SJCRH30 (cell line): ENCODE measurements at regions not wholly inside any gene's neighbourhood (a gene's known extent, or its start where the extent isn't known, plus 50 kb on each side); places are given as distances from the start of the nearest gene placed in this dataset.
"Not testable (repeated sequence)": the region's sequence is repeated elsewhere in the genome, so short reads cannot be mapped to it uniquely, and the experiment has no call there.

ENCODE experiments used
- DNase-seq, 2 experiments: peaks; one replicate each; pipeline ENCODE4 v3.0.0-alpha.2; 2015 to 2020
- H3K27ac ChIP-seq: fragments of 250-450 bp; sonication (Bioruptor Pico); 2 replicates; pipeline ENCODE4 v1.5.1; 2020; ENCODE audit warnings: mild to moderate bottlenecking, moderate library complexity
- H3K27me3 ChIP-seq: fragments of 250-450 bp; sonication (Bioruptor Pico); 2 replicates; pipeline ENCODE4 v1.5.1; 2020; ENCODE audit warnings: mild to moderate bottlenecking, moderate library complexity
- H3K36me3 ChIP-seq: fragments of 250-450 bp; sonication (Bioruptor Pico); 2 replicates; pipeline ENCODE4 v1.5.1; 2020; ENCODE audit warnings: mild to moderate bottlenecking, moderate library complexity
- H3K4me1 ChIP-seq: fragments of 250-450 bp; sonication (Bioruptor Pico); 2 replicates; pipeline ENCODE4 v1.5.1; 2020; ENCODE audit warnings: mild to moderate bottlenecking, moderate library complexity
- H3K4me3 ChIP-seq: fragments of 250-450 bp; sonication (Bioruptor Pico); 2 replicates; pipeline ENCODE4 v1.5.1; 2020; ENCODE audit warnings: mild to moderate bottlenecking, moderate library complexity
- H3K9me3 ChIP-seq: fragments of 250-450 bp; sonication (Bioruptor Pico); replicated peaks from 2 replicates; pipeline ENCODE4 v1.5.1; 2020; ENCODE audit warnings: mild to moderate bottlenecking, moderate library complexity

DNA sequence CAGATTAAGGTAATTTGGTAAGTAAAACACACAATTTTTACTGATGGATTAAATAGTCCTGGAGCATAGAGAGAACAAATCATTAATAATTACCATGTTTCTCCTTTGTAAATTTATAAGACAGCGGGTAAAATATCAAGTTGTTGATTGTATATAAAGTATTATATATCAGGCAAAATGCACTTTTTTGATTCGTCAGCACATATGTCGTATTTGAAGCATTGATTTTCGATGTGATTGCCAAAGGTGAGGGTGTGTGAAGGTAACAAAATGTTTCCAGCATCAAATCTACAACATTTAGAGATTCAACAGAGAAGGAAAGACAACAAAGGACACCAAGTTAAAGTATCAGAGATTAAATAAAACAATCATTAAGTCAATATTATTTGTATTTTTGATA lies 1437.8 kb upstream of the ADGRL3 start:
- H3K36me3 ChIP-seq = no peaks in the 10 kb centered on the region
- no peak overlapping the region for H3K4me3 ChIP-seq
- no peaks in the 10 kb centered on the region for H3K27me3 ChIP-seq
- no peak overlapping the region for H3K27ac ChIP-seq
- no peaks in the 10 kb centered on the region for H3K4me1 ChIP-seq
- no peaks in the 10 kb centered on the region; the same call in 1 of the 2 replicates for H3K9me3 ChIP-seq
- DNase-seq = no peak

DNA sequence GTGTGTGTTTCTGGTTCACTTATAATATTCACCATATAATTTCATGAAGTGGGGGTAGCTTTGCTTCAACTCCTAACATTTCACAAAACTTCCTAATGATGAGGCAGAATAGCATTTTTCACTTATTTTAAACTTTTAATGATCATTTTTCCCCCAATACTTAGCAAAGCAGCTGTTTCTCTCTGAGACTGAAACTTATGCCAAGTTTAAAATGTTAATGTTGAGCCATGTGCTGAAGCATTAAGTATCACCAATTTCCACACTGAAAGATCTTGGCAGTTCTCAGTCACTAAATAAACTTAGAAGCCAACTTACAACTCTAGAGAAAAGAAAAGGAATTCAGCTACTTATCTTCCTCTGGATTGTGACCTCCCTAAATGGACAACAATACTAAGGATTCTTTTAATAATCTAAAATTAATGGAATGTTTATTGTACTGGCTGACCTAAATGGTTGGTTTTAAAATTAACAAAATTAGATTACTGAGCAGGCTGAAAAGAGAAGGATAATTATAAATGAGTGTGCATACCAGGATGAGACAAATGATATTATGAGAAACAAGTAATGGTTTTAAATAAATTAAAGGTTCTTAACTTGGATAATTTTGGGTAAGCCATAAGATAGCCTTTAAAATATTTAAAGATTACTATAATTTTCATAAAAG lies 1429.4 kb upstream of the ADGRL3 start:
- no peak overlapping the region for H3K27ac ChIP-seq
- peaks cover 4% of the 10 kb centered on the region; the same call in 1 of the 2 replicates for H3K4me1 ChIP-seq
- no peaks in the 10 kb centered on the region for H3K9me3 ChIP-seq
- H3K36me3 ChIP-seq = no peaks in the 10 kb centered on the region
- no peak for DNase-seq
- H3K27me3 ChIP-seq = no peaks in the 10 kb centered on the region
- H3K4me3 ChIP-seq = no peak overlapping the region

DNA sequence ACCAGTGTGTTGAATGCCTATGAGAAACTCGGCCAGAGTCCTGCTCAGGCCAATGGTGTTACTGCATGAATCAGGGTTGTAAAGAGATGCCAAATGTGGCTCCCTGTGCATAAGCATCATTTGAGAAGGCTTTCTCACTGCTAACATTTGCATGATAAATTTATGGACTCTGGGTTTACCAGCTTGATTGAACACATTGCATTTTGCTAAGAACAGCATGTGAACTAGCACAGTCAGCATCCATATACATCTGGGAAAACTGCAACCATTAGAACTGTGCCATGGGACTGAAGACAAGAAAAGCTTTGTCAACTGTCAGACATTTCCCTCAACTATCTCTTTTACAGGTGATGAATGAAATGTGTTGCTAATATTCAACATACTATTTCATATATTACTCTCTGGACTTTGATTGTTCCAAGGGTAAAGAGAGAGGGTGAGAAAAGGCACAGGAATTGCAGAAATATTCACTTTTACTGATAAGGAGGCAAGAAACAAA lies 1427.4 kb upstream of the ADGRL3 start:
- Histone ChIP-seq H3K27ac (no peak overlapping the region), H3K36me3 (no peaks in the 10 kb centered on the region), H3K4me1 (peaks cover 4% of the 10 kb centered on the region; the same call in 1 of the 2 replicates), H3K4me3 (no peak overlapping the region), H3K27me3 (no peaks in the 10 kb centered on the region), H3K9me3 (no peaks in the 10 kb centered on the region)
- no peak for DNase-seq

DNA sequence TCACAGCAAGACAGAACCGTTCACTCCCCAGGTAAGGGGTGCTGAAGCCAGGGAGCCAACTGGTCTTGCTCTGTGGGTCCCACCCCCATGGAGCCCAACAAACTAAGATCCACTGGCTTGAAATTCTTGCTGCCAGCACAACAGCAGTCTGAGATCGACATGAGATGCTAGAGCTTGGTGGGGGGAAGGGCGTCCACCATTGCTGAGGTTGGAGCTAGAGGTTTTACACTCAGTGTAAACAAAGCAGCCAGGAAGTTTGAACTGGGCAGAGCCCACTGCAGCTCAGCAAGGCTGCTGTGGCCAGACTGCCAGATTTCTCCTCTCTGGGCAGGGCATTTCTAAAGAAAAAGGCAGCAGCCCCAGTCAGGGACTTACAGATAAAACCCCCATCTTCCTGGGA lies 1419.9 kb upstream of the ADGRL3 start:
- not testable (repeated sequence) for H3K27me3 ChIP-seq, H3K4me3 ChIP-seq, H3K36me3 ChIP-seq, DNase-seq, H3K27ac ChIP-seq, H3K4me1 ChIP-seq, H3K9me3 ChIP-seq

DNA sequence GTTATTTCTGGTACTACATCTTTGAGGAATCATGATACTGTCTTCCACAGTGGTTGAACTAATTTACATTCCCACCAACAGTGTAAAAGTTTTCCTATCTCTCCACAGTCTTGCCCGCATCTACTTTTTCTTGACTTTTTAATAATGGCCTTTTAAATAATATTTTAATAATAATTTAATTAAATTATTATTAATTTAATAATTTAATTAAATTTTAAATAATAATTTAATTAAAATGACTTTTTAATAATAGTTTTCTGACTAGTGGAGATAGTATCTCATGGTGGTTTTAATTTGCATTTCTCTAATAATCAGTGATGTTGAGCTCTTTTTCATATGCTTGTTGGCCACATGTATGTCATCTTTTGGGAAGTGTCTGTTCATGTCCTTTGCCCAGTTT lies 1395.0 kb upstream of the ADGRL3 start:
- no peak for DNase-seq

DNA sequence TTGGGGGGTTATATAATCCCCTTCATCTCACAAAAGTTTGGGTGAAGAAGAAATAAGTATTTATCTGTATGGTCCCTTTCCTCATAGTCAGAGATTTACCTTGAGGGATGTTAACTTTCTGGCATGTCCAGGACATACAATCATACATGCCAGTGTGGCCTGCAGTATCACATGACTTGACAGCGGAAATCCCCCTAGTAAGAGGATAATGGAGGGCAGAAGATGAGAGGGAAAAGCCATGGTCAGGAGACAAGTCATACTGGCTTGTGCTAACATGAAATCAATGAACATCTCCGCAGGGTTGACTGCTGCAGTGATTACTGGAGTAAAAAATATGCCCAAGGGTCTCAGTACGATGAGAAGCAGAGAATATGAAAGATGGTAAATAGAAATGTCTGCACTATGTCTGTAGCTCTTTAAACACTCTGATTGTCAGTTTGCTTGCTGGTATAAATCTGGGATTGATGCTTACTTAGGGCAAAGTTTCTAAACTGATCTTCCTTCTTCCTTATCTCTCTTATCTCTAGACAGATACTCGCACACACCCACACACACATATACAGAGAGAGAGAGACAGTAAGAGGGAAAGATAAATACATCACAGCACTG lies 1385.6 kb upstream of the ADGRL3 start:
- no peaks in the 10 kb centered on the region for H3K9me3 ChIP-seq
- no peak overlapping the region for H3K27ac ChIP-seq
- H3K4me3 ChIP-seq = no peak overlapping the region
- no peak for DNase-seq
- no peaks in the 10 kb centered on the region for H3K4me1 ChIP-seq
- H3K36me3 ChIP-seq = no peaks in the 10 kb centered on the region
- H3K27me3 ChIP-seq = no peaks in the 10 kb centered on the region

More for the DNA sequence above, 1395.0 kb upstream of the ADGRL3 start:
- H3K9me3 ChIP-seq = no peaks in the 10 kb centered on the region
- no peaks in the 10 kb centered on the region for H3K27me3 ChIP-seq
- no peaks in the 10 kb centered on the region for H3K36me3 ChIP-seq
- H3K4me3 ChIP-seq = no peak overlapping the region
- no peak overlapping the region for H3K27ac ChIP-seq
- no peaks in the 10 kb centered on the region for H3K4me1 ChIP-seq

DNA sequence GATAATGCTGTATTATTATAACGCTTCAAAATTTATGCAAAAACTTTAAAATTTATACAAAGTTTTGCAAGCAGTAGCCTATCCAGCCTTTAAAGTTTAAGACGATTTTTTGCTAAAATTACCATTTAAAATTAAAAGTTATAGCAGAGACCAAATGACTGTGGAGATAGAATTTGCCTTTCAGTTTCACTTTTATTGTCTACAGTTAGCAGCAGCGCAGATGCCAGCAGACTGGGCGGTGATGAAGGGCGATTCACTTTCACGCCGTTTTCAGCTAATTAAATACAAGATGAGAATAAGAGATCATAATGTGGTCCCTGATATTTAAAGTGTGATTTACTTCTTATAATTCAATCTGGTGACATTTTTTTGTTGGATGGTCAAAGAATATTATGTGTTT lies 1381.5 kb upstream of the ADGRL3 start:
- Histone ChIP-seq H3K4me1 (peaks cover 2% of the 10 kb centered on the region; the same call in 1 of the 2 replicates), H3K4me3 (peak overlapping the region; percentile 35), H3K36me3 (no peaks in the 10 kb centered on the region), H3K9me3 (no peaks in the 10 kb centered on the region), H3K27ac (peak overlapping the region; percentile 35), H3K27me3 (no peaks in the 10 kb centered on the region)
- DNase-seq = peak; percentile 2 to 22

DNA sequence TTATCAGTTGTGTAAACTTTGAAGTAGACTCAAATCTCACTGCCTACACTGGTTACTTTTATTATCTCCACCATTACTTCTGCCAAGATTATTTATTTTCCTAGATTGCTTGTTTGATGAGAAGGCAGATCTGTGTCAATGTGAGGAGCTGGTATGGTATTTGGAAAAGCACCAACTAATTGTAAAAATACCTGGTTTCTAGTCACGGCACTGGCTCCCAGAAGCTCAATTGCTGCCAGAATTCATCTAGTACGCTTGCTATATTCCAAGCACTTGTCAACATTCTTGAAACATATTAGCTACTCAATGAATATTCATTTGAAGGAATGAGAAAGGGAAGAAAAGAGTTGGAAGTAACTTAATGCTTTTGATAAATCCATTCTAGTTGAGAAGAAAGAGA lies 1376.8 kb upstream of the ADGRL3 start:
- Histone ChIP-seq H3K9me3 (no peaks in the 10 kb centered on the region), H3K27me3 (no peaks in the 10 kb centered on the region), H3K36me3 (no peaks in the 10 kb centered on the region), H3K4me1 (peaks cover 2% of the 10 kb centered on the region; the same call in 1 of the 2 replicates), H3K4me3 (no peak overlapping the region), H3K27ac (no peak overlapping the region)
- DNase-seq = no peak

DNA sequence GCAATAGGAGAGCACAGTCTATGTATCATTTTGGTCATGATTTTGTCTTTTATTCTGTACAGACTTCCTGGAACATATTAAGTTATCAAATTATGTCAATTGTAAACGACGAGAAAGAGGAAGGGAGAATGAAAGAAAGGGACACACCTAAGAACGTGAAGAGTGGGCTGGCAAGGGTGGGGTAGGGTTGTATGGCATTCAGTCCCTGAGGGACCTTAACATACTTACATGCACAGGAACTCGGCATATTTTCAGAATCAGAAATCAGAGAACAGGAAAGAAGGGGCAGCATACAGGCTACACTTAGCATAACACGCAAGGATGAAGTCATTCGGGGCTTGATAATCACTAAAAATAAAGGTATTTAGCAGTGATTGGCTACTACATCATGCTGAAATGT lies 1375.0 kb upstream of the ADGRL3 start:
- H3K27ac ChIP-seq = no peak overlapping the region
- no peak for DNase-seq
- no peaks in the 10 kb centered on the region for H3K27me3 ChIP-seq
- H3K4me1 ChIP-seq = peaks cover 2% of the 10 kb centered on the region; the same call in 1 of the 2 replicates
- H3K9me3 ChIP-seq = no peaks in the 10 kb centered on the region
- no peak overlapping the region for H3K4me3 ChIP-seq
- no peaks in the 10 kb centered on the region for H3K36me3 ChIP-seq

DNA sequence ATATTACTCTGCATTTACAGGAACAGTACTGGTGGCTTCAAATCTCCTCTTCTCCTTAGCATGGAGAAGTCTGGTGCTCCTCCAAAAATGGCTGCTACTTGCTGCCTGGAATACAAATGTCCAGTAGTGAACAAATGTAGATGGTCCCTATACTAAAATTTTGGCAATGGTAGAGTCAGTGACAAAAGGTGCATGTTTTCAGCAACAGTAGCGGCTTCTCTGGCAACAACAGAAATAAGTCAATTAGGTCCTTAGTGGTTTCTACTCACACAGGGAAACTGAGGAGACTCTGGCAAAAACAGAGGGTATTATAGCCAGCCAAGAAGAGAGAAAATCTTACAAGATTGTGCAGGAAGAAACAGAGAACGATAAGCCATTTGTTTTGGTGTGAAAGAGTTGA lies 1368.4 kb upstream of the ADGRL3 start:
- no peaks in the 10 kb centered on the region for H3K9me3 ChIP-seq
- no peaks in the 10 kb centered on the region for H3K4me1 ChIP-seq
- no peaks in the 10 kb centered on the region for H3K27me3 ChIP-seq
- DNase-seq = no peak
- no peak overlapping the region for H3K4me3 ChIP-seq
- H3K36me3 ChIP-seq = no peaks in the 10 kb centered on the region
- H3K27ac ChIP-seq = no peak overlapping the region

DNA sequence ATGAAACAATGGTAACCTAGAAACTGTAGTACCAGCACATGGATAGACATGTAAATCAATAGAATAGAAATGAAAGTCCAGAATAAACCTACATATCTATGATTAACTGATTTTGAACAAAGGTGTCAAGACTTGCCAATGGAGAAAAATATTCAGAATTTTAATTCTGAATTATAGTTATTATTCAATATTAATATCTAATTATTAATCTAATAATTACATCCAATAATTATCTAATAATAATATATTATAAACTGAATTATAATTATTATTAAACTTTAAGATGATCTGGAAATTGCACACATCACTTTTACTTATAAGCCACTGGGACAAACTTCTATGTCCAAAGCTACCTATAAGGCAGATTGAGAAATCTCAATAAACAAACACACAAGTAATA lies 1365.2 kb upstream of the ADGRL3 start:
- DNase-seq = no peak
- H3K9me3 ChIP-seq = no peaks in the 10 kb centered on the region
- H3K36me3 ChIP-seq = no peaks in the 10 kb centered on the region
- H3K4me3 ChIP-seq = no peak overlapping the region
- H3K27me3 ChIP-seq = no peaks in the 10 kb centered on the region
- H3K4me1 ChIP-seq = no peaks in the 10 kb centered on the region
- no peak overlapping the region for H3K27ac ChIP-seq

DNA sequence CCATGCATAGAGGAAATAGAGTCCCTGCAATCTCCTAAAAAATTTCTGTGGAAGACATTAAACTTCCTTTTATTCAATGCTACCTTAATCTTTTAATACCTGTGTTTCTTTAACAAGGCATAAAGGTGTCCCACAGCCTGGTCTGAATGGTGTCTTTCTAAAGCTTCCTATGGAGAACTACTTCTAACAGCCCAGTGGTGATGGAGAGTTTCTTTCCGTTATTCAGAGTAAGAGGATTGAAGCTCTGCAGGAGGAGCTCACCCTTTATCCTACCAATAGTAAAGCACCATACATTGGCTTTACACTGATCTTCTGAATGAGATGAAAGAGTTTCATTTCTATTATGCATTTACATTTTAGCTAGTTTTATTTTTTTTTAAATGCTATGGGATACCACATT lies 1362.4 kb upstream of the ADGRL3 start:
- Histone ChIP-seq H3K27ac (no peak overlapping the region), H3K4me3 (no peak overlapping the region), H3K27me3 (no peaks in the 10 kb centered on the region)

DNA sequence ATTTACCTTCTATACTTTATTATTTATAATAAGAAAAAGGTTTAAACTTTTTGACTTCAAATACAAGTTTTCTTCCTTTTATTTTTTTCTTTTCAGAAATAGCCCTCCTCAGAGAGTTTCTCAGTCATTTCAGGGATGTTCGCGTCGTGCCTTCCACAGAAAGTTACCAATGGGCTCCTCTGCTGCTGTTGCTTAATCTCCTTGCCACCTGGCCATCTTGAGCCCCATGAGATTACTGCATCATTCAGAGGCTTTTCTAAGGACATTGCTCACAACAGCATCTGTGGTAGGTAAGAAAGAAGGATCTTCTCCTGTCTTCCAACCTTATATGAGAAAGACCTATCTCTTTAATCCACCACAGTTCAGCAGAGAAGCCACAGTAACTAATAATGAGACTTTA lies 1361.9 kb upstream of the ADGRL3 start:
- H3K27ac ChIP-seq = no peak overlapping the region
- H3K4me1 ChIP-seq = no peaks in the 10 kb centered on the region
- H3K9me3 ChIP-seq = no peaks in the 10 kb centered on the region; the same call in 1 of the 2 replicates
- no peaks in the 10 kb centered on the region for H3K27me3 ChIP-seq
- DNase-seq = no peak
- H3K36me3 ChIP-seq = no peaks in the 10 kb centered on the region
- no peak overlapping the region for H3K4me3 ChIP-seq

More for the DNA sequence above, 1362.4 kb upstream of the ADGRL3 start:
- DNase-seq = no peak
- Histone ChIP-seq H3K36me3 (no peaks in the 10 kb centered on the region), H3K9me3 (no peaks in the 10 kb centered on the region; the same call in 1 of the 2 replicates), H3K4me1 (no peaks in the 10 kb centered on the region)

DNA sequence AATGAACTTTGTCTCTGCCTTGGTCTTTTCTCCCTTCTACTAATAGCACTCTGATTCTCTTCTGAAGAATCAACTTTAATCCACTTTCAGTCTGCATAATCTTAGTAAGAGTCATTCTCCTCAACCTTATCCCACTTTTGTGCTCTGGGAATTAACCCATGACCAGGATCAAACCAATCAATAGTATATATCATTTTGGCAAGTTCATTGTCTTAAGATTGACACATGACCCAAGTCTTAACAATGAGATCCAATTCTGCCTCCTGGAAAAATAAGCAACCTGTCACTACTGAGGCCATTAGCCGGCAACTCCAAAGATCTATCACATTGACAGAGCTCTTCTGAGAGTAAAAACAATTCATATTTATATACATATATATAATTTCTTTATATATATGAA lies 1358.4 kb upstream of the ADGRL3 start:
- H3K27me3 ChIP-seq = no peaks in the 10 kb centered on the region
- no peaks in the 10 kb centered on the region for H3K36me3 ChIP-seq
- H3K27ac ChIP-seq = no peak overlapping the region
- no peak for DNase-seq
- H3K9me3 ChIP-seq = no peaks in the 10 kb centered on the region; the same call in 1 of the 2 replicates
- no peak overlapping the region for H3K4me3 ChIP-seq
- no peaks in the 10 kb centered on the region for H3K4me1 ChIP-seq

DNA sequence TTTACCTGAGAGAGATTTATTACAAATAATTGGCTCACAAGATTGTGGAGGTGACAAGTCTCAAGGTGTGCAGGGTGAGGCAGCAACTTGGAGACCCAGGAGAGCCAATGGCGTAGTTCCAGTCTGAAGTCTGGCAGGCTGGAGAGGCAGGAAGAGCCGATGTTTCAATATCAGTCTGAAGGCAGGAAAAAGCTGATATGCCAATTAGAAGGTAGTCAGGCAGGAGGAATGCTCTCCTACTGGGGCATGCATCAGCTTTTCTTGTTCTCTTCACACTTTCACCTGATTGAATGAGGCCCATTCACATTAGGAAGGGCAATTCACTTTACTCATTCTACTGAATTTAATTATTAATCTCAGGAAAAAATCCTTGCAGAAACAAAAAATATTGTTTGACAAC lies 1351.7 kb upstream of the ADGRL3 start:
- Histone ChIP-seq H3K27me3 (no peaks in the 10 kb centered on the region), H3K36me3 (no peaks in the 10 kb centered on the region), H3K4me3 (no peak overlapping the region), H3K4me1 (no peaks in the 10 kb centered on the region), H3K27ac (no peak overlapping the region), H3K9me3 (no peaks in the 10 kb centered on the region; the same call in 1 of the 2 replicates)
- no peak for DNase-seq
